ENCODE measurements at regions not wholly inside any gene's neighbourhood (a gene's known extent, or its start where the extent isn't known, plus 50 kb on each side); places are given as distances from the start of the nearest gene placed in this dataset.
"Not testable (repeated sequence)": the region's sequence is repeated elsewhere in the genome, so short reads cannot be mapped to it uniquely, and the experiment has no call there.

DNA sequence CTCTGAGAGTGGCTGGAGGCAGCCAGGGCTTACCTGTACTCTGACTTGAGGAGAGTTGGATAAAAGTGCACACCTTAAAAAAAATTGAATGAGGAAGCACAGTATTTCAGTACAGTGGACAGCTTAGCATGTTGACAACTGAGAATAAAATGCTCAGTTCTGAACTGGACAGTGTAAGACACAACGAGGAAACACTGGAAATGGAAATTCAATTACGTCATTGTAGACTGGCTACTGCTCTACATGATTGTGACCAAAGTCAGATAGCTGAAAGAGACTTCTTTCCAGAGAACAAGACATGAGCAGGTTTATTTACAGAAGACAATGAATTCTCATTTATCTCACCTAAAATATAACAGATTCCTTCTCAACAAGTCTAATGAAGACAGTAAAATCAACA lies 100.1 kb downstream of the CCDC74A start:
- not testable (repeated sequence) for DNase-seq; H3K27me3 ChIP-seq (ENCODE audit: control insufficient read depth, insufficient read depth, low read length); H3K36me3 ChIP-seq (replicated peaks; ENCODE audit: control insufficient read depth, insufficient read depth, low read length); H3K4me3 ChIP-seq (ENCODE audit: insufficient read depth, low read depth, low read length)

DNA sequence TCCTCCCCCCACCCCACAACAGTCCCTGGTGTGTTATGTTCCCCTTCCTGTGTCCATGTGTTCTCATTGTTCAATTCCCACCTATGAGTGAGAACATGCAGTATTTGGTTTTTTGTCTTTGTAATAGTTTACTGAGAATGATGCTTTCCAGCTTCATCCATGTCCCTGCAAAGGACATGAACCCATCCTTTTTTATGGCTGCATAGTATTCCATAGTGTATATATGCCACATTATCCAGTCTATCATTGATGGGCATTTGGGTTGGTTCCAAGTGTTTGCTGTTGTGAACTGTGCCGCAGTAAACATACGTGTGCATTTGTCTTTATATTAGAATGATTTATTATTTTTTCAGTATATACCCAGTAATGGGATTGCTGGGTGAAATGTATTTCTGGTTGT lies 104.0 kb downstream of the CCDC74A start:
- not testable (repeated sequence) for H3K36me3 ChIP-seq (replicated peaks; ENCODE audit: control insufficient read depth, insufficient read depth, low read length); H3K4me3 ChIP-seq (ENCODE audit: insufficient read depth, low read depth, low read length); H3K27me3 ChIP-seq (ENCODE audit: control insufficient read depth, insufficient read depth, low read length)

DNA sequence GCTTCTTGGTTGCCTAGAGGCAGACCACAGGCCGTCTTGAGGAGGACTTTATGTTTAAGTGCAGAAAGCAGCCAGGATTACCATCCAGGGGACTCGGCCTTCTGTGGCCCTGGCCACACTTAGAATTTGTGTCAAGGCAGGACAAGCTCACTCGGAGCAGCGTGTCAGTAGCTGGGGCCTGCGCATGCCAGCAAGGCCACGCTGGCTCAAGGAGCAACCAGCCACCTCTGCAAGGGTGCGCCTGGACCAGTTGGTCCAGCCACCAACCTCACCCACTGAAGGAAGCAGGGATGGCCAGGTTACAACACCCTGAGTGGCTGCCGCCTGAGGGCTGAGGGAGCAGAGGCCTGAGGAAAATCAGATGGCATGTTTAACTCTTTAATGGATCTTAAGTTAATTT lies 105.7 kb downstream of the CCDC74A start:
- DNase-seq: not testable (repeated sequence)

More for the DNA sequence above, 104.0 kb downstream of the CCDC74A start:
- not testable (repeated sequence) for DNase-seq

GRCh38 chr2:131633827-131634695 lies 106.4 kb downstream of the CCDC74A start:
- H3K27me3 ChIP-seq (ENCODE audit: control insufficient read depth, insufficient read depth, low read length); H3K4me3 ChIP-seq (ENCODE audit: insufficient read depth, low read depth, low read length); DNase-seq; H3K36me3 ChIP-seq (replicated peaks; ENCODE audit: control insufficient read depth, insufficient read depth, low read length): not testable (repeated sequence)

More for the DNA sequence above, 105.7 kb downstream of the CCDC74A start:
- not testable (repeated sequence) for H3K4me3 ChIP-seq (ENCODE audit: insufficient read depth, low read depth, low read length); H3K27me3 ChIP-seq (ENCODE audit: control insufficient read depth, insufficient read depth, low read length); H3K36me3 ChIP-seq (replicated peaks; ENCODE audit: control insufficient read depth, insufficient read depth, low read length)

GRCh38 chr2:131635611-131636010 lies 107.9 kb downstream of the CCDC74A start:
- no peaks in the 10 kb centered on the region for H3K27me3 ChIP-seq (ENCODE audit: control insufficient read depth, insufficient read depth, low read length)
- H3K36me3 ChIP-seq (replicated peaks; ENCODE audit: control insufficient read depth, insufficient read depth, low read length): no peaks in the 10 kb centered on the region
- DNase-seq: no peak
- H3K4me3 ChIP-seq (ENCODE audit: insufficient read depth, low read depth, low read length): no peak overlapping the region

DNA sequence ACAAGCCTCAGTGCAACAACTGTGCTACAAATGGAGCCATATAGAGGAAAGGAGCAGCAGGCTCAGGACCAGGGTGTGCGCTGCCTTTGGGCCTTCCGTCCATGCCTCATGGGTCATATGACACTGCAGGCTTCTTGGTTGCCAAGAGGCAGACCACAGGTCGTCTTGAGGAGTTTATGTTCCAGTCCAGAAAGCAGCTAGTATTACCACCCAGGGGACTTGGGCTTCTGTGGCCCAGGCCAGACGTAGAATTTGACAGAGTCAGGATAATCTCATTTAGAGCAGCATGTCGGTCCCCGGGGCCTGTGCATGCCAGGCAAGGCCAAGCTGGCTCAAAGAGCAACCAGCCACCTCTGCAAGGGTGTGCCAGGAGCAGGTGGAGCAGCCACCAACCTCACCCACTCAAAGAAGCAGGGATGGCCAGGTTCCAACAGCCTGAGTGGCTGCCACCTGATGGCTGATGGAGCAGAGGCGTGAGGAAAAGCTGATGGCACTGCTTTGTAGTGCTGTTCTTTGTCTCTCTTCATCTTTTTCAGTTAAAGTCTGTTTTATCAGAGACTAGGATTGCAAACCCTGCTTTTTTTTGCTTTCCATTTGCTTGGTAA lies 109.1 kb downstream of the CCDC74A start:
- not testable (repeated sequence) for H3K27me3 ChIP-seq (ENCODE audit: control insufficient read depth, insufficient read depth, low read length); DNase-seq; H3K4me3 ChIP-seq (ENCODE audit: insufficient read depth, low read depth, low read length); H3K36me3 ChIP-seq (replicated peaks; ENCODE audit: control insufficient read depth, insufficient read depth, low read length)

DNA sequence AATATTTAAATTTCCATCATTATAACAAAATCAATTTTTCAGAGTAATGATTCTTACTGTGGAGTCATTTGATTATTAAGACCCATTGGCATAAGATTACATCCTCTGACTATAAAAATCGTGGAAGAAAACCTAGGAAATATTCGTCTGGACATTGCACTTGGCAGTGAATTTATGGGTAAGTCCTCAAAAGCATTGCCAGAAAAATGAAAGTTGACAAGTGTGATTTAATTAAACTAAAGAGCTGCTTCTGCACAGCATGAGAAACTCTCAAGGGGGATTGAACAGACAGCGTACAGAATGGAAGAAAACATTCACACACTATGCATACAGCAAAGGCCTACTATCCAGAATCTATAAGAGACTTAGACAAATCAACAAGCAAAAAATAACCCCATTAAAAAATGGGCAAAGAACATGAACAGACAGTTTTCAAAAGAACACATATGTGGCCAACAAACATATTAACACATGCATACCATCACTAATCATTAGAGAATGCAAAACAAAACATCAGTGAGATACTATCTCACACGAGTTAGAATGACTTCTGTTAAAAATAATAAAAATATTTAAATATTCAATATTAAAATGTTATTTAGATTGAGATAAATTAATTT lies 111.4 kb downstream of the CCDC74A start:
- not testable (repeated sequence) for H3K4me3 ChIP-seq (ENCODE audit: insufficient read depth, low read depth, low read length); DNase-seq; H3K27me3 ChIP-seq (ENCODE audit: control insufficient read depth, insufficient read depth, low read length); H3K36me3 ChIP-seq (replicated peaks; ENCODE audit: control insufficient read depth, insufficient read depth, low read length)

GRCh38 chr2:131641414-131642206 lies 113.9 kb downstream of the CCDC74A start:
- Histone ChIP-seq H3K27me3 (ENCODE audit: control insufficient read depth, insufficient read depth, low read length) (no peaks in the 10 kb centered on the region), H3K36me3 (replicated peaks; ENCODE audit: control insufficient read depth, insufficient read depth, low read length) (no peaks in the 10 kb centered on the region), H3K4me3 (ENCODE audit: insufficient read depth, low read depth, low read length) (no peak overlapping the region)
- no peak for DNase-seq

DNA sequence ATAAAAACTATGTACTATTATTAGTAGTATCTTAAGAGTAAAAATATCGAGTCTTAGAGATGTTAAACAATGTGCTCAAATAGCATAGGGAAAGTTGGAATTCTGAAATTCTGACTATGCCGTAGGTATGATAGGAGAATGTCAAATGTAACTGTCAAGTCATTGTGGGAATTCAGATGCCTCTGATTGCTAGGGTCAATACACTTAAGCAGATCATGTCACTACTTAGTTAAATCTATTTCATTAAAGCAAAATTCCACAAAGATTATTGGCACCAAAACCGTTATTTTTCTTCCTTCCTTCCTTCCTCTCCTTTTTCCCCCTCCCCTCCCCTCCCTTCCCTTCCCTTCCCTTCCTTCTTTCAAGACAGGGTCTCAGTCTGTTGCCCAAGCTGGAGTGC lies 115.5 kb downstream of the CCDC74A start:
- not testable (repeated sequence) for DNase-seq; H3K27me3 ChIP-seq (ENCODE audit: control insufficient read depth, insufficient read depth, low read length); H3K36me3 ChIP-seq (replicated peaks; ENCODE audit: control insufficient read depth, insufficient read depth, low read length); H3K4me3 ChIP-seq (ENCODE audit: insufficient read depth, low read depth, low read length)

- no peak for DNase-seq
- Histone ChIP-seq H3K36me3 (replicated peaks; ENCODE audit: control insufficient read depth, insufficient read depth, low read length) (no peaks in the 10 kb centered on the region), H3K27me3 (ENCODE audit: control insufficient read depth, insufficient read depth, low read length) (no peaks in the 10 kb centered on the region), H3K4me3 (ENCODE audit: insufficient read depth, low read depth, low read length) (no peak overlapping the region)
Measured at GRCh38 chr2:131645177-131645765, 117.6 kb downstream of the CCDC74A start.

DNA sequence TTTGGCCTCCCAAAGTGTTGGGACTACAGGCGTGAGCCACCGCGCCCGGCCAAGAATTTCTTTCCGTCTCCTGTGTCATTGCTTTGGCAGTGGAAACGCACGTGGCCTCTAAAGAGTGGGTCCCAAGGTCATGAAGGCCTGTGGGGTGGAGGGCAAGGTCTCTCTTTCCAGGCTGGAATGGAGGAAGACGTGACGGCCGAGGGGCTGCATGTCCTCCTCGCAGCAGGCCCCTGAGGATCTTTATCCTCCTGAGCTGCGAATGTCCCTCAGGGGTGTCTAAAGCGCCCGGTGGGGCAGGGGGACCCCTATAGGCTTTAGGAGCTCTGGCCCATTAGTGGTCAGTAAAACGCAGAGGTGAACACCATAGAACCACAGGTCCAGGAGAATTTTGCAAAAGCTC lies 118.5 kb downstream of the CCDC74A start:
- not testable (repeated sequence) for DNase-seq; H3K27me3 ChIP-seq (ENCODE audit: control insufficient read depth, insufficient read depth, low read length); H3K4me3 ChIP-seq (ENCODE audit: insufficient read depth, low read depth, low read length); H3K36me3 ChIP-seq (replicated peaks; ENCODE audit: control insufficient read depth, insufficient read depth, low read length)

- no peaks in the 10 kb centered on the region for H3K27me3 ChIP-seq (ENCODE audit: control insufficient read depth, insufficient read depth, low read length)
- no peak for DNase-seq
Measured at GRCh38 chr2:131646669-131647297, 119.1 kb downstream of the CCDC74A start.

GRCh38 chr2:131648565-131648964 lies 120.9 kb downstream of the CCDC74A start:
- DNase-seq; H3K4me3 ChIP-seq (ENCODE audit: insufficient read depth, low read depth, low read length); H3K27me3 ChIP-seq (ENCODE audit: control insufficient read depth, insufficient read depth, low read length): not testable (repeated sequence)

More at GRCh38 chr2:131646669-131647297, 119.1 kb downstream of the CCDC74A start:
- Histone ChIP-seq H3K4me3 (ENCODE audit: insufficient read depth, low read depth, low read length) (no peak overlapping the region), H3K36me3 (replicated peaks; ENCODE audit: control insufficient read depth, insufficient read depth, low read length) (no peaks in the 10 kb centered on the region)

DNA sequence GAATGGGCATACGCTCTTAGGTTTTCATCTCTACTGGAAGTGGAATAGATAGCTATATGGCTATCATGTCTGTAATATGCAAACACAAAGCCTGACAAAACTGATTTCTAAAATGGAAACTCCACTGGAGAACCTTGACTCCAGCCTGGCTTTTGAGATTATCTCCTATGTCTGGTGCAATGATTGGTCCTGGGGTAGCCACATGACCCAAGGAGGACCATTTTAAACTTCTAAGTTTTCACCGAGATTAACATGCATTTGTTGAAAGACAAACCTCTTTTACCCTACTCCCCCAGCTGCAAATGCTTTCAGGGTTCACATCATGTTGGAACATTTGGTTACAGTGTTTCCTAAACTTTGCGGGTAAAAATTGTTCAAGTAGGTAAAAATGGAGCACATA lies 124.6 kb downstream of the CCDC74A start:
- not testable (repeated sequence) for DNase-seq; H3K36me3 ChIP-seq (replicated peaks; ENCODE audit: control insufficient read depth, insufficient read depth, low read length); H3K4me3 ChIP-seq (ENCODE audit: insufficient read depth, low read depth, low read length); H3K27me3 ChIP-seq (ENCODE audit: control insufficient read depth, insufficient read depth, low read length)

More at GRCh38 chr2:131648565-131648964, 120.9 kb downstream of the CCDC74A start:
- H3K36me3 ChIP-seq (replicated peaks; ENCODE audit: control insufficient read depth, insufficient read depth, low read length): not testable (repeated sequence)
